B cell (primary cell): ENCODE measurements at regions not wholly inside any gene's neighbourhood (a gene's known extent, or its start where the extent isn't known, plus 50 kb on each side); places are given as distances from the start of the nearest gene placed in this dataset.

Experiments used
- EZH2 ChIP-seq: IDR thresholded peaks from 2 replicates; pipeline ENCODE4 v1.6.1; 2012; ENCODE audit warnings: borderline replicate concordance, low read depth, mild to moderate bottlenecking, moderate library complexity, low read length; ENCODE audit not compliant: insufficient read depth, poor library complexity, severe bottlenecking
- TF ChIP-seq, protein P1 (sequence below): fragments of 200-600 bp; IDR thresholded peaks from one replicate; pipeline ENCODE4 v1.8.0; 2022; ENCODE audit warnings: antibody characterized with exemption, mild to moderate bottlenecking

DNA sequence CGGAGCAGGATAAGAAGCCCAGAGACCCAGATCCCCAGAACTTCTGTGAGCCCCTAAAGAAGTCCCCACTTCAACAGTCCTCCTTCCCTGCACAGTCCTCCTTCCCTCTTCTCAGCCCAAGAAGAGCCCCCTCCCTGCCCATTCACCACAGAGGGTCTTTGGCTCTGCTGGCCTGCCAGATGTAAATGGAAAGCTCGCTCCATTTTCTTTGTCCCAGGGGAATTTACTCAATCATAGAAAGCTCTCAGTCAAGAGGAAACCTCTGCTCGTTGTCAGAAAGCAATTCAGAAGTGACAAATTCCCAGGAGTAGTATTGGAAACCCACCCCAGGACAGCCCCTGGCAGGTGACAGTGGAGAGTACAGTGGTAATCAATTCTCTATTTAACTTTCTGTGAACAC, 105.5 kb upstream of the SMAD3 start:
- TF ChIP-seq EZH2 = no peak
- TF ChIP-seq, protein P1, sequence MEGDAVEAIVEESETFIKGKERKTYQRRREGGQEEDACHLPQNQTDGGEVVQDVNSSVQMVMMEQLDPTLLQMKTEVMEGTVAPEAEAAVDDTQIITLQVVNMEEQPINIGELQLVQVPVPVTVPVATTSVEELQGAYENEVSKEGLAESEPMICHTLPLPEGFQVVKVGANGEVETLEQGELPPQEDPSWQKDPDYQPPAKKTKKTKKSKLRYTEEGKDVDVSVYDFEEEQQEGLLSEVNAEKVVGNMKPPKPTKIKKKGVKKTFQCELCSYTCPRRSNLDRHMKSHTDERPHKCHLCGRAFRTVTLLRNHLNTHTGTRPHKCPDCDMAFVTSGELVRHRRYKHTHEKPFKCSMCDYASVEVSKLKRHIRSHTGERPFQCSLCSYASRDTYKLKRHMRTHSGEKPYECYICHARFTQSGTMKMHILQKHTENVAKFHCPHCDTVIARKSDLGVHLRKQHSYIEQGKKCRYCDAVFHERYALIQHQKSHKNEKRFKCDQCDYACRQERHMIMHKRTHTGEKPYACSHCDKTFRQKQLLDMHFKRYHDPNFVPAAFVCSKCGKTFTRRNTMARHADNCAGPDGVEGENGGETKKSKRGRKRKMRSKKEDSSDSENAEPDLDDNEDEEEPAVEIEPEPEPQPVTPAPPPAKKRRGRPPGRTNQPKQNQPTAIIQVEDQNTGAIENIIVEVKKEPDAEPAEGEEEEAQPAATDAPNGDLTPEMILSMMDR = no peak
